Embryonic facial prominence (tissue), 1 donor: ENCODE measurements at regions not wholly inside any gene's neighbourhood (a gene's known extent, or its start where the extent isn't known, plus 50 kb on each side); places are given as distances from the start of the nearest gene placed in this dataset.

Experiments
- DNase-seq: peaks from one replicate; pipeline ENCODE4 v3.0.0-alpha.2; 2016; ENCODE audit errors: extremely low spot score

DNA sequence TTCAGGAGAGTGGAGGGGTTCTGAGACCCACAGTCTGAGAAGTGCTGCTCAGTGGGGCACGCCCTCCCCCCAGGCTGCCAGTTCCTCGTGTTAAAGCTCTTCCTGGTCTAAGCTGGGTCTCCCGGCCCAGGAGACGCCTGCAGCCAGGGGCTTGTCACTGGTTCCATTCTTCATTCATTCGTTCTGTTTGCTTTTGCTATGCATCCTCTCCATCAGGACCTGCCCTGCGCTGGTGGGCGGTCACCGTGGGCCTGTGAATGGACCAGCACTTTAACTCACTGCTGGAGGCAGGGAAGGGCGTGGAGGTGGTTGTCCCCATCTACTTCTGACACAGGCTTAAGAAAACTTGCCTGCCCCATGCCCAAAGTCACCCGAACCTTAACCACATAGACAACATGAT, 272.8 kb upstream of the HDAC4 start:
- DNase-seq: no peak

DNA sequence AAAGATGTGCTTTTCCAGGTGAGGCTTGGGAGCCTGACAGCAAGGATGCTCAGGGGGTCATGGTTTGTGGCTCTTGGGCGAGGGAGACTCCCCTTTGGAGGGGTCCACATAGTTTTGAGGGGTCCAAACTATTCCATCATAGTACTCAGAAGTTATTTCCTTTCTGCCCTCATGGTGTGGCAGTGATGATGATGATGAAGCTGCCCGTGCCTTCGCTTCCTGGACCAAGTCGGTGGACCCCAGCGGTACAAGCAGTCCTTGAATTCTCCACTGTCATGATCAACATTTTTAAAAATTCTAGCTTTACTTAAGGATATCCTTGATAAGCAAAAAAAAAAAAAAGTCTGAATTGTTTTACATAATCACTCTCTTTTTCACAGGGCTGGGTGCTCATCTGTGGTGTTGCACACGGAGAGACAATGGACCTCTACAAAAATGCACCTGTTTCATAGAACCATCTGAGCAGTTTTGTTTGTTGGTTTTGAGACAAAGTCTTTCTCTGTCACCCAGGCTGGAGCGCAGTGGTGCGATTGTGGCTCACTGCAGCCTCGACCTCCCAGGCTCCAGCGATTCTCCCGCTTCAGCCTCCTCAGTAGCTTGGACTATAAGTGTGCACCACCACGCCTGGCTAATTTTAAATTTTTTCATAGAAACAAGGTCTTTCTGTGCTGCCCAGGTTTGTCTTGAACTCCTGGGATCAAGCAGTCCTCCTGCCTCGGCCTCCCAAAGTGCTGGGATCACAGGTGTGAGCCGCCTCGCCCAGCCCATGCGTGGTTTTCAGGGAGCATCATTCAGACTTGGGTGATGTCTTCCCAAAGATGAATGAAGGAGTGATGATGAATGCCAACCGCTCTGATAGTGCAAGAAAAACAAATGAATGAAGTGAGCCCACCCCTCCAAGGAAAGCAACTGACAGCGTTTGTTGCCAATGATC, 271.4 kb upstream of the HDAC4 start:
- DNase-seq: no peak

DNA sequence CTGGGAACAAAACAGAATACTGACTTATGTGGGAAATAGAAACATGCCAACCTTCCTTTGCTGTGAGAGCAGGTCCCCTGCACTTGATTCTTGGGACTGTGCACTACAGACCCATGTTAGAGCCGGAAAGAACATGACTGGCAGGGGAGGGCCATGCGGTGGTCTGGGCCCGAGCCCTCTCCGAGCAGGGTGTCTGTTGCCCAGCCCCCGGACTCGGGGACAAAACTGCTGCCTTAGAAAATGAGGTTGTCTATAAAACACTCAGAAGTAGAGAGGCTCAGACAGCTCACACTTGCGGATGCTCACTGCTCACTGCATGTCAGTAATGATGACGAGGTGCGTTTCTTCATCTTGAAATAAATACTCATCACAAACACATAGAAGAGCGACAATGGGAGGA, 270.7 kb upstream of the HDAC4 start:
- no peak for DNase-seq

DNA sequence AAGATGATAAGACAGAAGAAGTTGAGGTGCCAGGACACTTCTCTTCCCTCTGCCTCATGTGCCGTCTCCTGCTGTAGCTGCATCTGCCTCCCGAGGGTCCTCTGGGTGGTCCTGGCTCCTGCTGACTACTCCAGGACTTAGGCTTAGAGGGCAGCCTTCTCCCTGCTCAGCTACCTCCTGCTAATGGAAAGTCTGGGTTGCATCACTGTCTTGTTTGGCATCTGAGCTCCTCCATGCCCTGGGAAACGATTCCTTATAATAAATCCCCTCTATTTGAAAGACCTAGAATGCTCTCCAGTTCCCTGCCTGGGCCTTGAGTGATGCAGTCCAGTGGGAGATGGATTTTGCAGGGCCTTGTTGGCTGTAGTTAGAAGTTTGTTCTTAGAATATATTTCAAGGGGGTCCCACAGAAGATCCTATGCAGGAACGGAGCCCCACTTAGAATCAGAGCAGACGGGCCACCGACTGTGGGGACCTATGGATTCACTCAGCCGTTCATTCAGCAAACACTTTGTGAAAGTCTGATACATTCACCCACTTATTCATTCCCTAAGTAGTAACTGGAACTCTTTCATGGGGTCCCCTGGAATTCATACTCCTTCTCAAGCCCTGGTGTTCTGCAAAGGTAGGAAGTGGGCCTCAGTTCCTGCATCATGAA, 269.8 kb upstream of the HDAC4 start:
- no peak for DNase-seq

DNA sequence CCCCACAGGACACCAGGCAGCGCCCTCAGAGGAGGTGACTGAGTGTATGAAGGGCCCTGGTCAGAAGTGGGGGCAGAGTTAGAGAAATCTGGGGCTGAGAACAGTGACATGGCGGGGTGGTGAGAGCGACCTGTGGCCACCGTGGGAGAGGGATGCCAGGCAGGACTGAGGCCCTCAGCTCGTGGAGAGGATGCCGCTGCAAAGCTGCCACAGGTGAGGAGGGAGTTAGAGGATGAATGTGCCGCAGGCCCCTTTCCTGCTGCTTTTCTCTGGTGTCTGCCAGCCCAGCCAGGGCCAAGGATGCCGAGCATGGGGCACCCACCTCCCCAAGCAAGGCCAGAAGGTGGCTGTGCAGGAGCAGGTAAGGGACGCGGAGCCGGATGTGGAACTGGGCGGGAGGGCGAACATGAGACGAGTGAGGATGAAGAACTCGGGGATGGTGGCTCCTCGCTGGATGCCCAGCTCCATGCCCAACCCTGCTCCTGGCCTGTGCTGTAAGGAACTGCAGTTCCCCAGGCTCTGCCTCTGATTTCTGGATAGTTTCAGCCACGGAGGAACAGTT, 269.2 kb upstream of the HDAC4 start:
- DNase-seq: no peak

DNA sequence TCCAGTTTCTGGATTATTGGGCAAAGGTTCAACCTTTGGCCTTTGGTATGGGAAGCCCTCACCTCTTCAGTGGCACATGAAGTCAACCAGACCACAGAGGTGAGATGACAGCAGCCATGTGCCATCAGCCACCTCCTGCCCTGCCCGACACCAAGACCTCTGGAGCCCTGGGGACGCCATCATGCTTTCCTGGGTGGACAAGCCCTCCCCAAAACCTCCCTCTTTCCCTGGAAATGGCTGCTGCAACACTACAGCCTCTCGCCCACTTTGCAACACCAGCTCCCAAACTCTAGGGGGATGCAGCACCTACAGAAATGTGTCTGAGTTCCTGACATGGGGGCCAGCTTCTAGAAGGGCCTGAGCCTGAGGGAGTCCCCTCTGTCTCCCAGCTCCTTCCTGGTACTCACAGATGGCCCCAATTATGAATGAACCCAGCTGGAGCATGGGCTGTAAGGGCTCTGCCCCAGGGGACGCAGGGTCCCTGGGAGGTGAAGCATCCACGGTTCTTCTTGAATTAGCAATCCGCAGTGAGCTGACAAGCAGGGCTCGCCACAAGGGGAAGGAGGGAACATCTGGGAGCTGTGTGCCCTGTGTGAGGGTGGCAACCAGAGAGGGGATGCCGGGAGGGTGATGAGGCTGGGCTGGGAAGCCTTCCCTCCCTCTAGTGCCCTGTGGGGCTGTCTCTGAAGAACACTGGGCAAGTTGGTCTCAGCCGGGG, 268.5 kb upstream of the HDAC4 start:
- DNase-seq: no peak

DNA sequence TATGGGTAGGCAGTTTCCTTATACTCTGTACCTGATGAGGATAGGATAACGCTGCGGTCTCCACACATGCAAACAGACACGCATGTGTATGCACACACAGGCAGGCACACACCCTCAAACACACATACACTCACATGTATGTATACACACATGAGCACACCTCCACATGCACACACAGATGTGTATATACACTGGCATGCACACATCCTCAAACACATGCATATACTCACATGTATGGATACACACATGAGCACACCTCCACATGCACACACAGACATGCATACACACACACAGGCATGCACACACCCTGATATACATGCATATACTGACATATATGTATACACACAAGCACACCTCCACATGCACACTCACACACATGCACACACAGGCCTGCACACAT, 267.8 kb upstream of the HDAC4 start:
- no peak for DNase-seq

DNA sequence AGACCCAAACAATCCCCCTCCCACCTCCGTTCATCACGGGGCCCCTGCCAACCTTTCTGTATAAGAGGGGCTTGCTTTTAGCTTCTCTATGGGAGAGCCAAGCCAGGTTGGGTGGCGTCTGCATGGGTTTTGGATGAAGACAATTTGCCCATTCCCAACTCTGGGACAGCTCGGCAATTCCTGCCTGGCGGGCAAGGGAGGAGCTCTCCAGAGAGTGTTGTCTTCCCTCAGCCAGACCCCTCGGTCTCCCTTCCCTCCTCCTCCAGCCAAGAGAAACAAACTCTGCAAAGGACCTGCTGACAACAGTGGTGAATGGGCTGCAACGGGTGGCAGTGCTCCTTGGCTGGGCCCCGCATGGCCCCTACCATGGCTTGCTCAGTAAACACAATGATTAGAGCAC, 267.2 kb upstream of the HDAC4 start:
- no peak for DNase-seq

DNA sequence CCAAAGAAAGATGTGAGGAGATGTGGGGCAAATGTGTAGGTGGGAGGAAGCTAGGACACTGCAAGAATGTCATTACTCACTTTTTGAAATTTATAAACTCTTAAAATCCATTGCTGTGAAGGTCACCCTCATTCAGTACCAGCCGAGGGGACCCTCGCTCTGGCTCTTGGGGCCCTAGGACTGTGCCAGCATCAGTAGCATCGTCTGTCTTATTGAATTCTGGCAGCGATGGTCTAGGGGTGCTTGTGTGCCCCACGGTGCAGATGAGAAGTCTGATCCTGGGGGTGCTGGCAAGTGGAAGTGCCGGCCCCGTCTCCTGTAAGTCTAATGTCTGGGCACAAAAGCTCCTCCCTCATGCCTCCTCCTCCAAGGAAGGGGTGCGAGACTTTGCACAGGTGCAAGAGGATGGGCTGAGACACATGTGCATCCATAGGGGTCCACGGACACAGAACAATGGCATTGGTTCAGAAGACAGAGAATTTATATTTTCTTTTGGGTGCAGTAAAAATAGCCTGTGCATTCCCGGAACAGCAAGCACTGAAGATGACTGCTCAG, 266.7 kb upstream of the HDAC4 start:
- no peak for DNase-seq

DNA sequence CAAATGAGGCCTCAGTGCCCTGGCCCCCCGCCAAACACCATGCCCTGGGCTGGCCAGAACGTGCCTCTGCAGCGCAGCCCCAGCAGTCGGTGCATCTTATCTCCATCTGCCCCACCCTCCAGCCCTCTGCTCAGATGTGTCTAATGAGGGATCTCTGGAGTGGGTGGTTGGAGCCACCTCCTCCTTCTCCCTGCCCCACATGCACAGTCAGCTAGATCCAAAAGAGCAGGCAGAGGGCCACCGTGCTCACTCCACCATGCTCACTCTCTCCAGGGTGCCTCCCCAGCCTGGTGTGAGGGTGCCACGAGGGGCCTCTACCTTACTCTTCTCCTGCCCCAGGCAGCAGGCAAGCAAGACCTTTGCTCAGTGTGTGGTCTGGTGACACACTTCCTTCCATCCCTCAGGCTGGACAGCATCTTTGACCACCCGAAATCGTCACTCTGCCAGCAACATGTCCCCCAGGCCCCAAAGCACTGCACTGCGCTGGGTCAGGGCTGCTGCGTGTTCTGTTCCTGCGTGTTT, 266.1 kb upstream of the HDAC4 start:
- DNase-seq: no peak

DNA sequence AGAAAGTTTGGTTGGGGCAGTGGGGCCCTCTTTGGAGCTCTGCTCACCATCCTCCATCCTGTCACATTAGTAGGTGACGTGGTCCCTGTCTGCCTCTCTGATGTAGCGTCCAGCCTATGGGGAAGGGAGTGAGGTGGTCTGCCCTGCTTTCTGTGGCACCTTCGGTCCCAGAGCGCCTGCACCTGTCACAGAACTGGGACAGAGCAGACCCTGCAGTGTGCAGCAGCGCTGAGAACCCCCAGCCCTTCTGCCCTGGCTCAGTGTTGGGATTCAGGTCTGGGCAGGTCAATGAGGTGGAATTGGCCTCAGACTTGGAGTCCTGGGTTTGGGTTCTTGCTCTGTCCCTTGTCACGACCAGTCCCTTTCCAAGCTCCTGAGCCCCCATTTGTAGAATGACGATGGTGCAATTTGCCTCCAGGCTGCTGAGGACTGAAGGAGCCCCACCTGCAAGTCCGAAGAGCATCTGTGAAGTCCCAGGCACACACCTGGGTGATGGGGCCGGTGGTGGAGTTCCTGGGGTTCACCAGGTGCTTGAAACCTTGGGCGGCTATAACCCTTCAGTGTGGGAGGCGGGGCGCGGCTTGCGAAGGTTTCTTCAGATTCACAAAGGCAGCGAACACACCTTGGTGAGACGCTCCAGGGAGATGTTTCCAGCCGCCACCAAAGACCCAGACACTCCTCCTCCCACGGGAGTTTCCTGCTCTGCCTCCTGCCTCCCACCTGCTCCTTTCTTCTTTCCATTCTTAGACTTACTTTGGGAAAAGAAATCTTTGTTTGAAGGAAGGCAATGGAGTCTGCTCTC, 265.4 kb upstream of the HDAC4 start:
- no peak for DNase-seq

DNA sequence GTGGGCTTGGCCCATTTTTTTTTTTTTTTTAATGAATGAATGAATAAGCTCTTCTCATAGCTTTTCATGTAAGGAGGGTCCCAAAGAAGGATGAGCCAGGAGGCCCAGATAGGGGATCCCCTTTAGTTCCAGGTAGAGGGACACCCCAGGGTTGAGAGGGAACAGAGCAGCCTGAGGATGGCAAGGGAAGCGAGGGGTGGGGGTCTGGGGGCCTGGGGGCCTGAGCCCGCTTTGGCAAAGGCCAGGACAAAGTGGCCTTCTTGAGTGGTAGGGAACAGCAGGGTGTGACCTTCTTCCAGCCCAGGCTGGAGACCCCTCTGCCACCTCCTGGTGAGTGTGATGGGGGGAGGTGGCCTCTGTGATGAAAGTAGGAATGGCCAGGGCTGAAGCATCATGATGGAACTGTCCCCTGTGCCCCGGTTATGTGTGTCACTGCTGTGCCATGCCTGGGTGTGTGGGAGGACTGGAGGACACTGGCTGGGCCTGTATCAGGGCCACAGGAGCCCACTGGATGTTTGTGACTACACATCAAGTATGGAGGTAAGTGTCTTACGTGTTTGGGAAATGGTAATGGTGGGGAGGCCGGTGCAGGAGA, 263.5 kb upstream of the HDAC4 start:
- no peak for DNase-seq

DNA sequence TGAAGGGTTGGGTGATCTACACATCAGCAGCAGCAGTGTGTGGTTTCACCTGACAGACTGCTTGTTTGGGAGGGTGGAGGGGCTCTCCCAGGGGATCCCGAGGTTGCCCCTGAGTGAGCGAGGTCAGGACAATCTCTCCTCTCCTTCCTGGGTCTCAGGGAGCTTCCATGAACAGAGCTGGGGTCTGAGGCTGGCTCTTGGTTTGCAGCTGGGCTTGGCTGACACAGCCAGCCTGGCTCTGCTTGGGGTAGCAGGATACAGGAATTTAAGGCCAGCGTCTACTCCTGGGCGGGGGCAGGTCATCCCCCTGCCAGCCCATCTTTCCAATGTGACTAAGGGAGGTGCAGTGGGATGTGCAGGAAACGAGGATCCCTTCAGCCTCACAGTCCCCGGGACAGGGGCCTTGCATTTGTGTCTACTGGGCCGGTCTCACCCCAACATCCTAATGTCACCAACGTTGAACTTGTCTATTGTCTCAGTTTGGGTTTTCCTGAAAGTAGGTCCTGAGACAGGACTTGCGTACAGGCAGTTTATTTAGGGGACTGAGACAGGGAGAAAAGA, 262.6 kb upstream of the HDAC4 start:
- no peak for DNase-seq

DNA sequence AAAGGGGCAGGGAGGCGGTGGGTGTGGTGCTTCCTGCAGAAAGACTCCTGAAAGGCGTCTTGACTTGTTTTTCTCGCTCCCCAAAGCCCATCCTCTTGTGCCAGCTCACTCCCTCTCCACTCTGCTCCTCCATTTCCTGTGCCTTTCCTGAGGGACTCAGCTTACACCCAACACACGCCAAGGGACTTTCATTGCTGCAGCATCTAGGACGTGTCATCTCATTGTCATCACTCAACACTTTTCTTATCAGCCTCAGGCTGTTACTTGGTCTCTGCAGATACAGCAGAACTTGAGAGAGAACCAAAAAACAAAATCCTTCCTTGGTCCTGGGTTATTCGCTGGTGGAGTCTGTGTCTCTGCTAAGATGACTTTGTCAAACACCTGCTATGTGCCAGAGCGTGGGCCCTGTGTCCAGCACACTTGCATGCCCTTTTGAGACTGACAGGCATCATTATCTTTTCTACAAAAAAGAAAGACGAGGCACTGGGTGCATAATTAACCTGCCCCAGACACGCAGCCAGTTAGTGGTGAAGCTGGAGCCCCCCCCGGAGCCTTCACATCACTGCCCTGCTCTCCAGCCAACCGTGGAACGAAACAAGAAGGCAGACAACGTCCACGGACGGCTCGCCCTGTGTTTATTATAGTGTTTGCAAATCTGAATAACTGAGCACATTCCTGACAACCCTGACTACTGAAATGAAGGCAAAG, 261.7 kb upstream of the HDAC4 start:
- DNase-seq: no peak

DNA sequence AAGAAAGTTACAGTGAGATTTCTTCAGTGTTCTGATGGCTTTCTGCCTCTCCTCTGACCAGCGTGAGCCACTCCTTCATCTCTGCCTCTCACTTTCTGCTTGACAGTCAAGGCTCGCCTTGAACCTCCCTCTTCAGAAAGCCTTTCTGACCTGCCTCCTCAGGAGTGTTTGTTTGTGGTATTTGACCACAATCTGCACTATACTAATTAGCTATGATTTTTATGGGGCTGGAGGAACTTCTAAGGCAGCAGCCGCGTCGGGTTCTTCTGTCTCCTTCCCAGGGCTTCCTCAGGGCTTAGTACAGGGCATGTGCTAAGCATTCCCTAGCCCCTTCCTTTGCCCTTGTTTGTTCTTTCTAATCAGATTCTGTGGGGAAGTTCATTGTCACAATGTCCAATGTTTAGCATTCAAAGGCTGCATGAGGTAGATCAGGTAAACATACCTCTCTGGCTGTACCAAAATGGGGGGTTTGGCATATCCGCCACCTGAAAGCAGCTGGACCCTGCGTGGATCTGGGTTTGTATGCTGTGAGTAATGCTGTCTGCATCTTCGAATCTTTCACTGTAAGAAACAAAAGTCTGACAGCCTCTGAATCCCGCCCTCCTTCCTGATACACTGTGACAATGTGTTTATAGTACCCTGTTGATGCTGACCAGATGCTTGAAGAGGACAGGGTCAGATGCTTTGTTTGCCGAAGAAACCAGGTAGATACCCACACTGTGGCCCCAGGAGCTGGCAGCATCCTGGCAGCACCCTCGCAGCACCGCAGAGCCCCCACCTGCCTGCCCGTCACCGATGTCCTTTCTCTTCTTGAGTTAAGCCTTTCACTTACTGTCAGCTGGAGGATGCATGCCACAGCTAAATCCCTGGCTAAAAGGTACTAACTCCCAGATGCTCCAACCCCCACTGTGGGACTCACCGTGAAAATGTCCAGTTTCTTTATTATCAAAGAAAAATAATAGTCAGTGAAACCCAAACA, 260.8 kb upstream of the HDAC4 start:
- DNase-seq: no peak

DNA sequence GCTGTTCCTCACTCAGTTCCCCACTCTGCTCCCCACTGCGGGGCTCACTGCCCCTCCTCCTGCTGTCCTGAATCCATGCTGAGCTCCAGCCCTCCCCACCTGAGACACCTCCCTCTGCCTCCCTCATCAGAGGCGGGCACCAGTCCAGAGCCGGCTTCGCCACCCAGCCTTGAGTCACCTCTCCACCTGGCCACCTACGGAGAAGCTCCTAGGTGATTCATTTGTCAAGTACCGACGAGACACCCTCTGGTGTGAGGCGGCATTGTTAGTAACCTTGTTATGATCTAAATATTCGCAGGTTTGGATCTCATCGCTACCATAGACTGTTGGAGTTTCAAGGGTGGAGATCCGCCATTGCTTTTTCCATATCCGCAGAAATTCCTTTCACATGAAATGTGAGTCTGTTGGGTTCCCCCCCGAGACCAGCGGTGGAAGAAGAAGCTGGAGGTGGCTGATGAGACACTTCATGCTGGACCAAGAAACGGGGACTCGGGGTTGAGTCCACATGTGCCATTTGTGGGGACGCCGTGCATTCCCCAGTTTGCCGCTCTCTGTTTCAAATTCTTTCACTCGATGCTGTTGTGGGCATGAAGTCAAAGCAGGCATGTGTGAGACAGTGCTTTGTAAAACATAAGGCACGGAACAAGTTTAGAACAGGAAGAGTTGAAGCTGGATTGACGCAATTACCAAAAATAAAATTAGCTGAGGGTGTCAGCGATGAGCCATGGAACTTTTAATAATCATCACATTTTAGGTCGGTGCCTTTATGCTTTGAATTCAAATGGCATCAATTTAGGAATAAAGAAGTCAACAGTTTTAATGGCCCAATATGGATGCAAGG, 259.8 kb upstream of the HDAC4 start:
- DNase-seq: no peak

DNA sequence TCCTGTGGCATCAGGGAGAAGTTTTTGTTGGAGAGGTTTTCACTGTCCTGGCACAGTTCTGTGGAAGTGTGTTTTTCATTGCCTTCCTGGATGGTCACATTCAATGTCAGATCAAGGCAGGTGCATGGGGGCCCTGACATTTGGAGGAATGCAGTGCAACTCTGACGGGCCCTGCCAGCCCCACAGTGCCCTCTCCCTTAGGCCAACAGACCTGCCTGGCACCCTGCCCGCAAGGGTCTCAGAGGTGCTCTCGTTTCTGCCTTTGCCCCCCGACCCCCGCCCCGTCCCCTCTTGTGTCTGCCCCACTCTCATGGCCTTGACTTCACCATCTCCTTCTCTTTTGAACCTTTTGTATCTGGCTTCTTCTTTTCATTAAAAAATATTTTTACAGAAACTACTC, 257.2 kb upstream of the HDAC4 start:
- no peak for DNase-seq
